Astrocyte of the spinal cord (primary cell): ENCODE measurements at regions not wholly inside any gene's neighbourhood (a gene's known extent, or its start where the extent isn't known, plus 50 kb on each side); places are given as distances from the start of the nearest gene placed in this dataset.
"Not testable (repeated sequence)": the region's sequence is repeated elsewhere in the genome, so short reads cannot be mapped to it uniquely, and the experiment has no call there.

ENCODE experiments used
- DNase-seq: peaks from one replicate; pipeline ENCODE4 v3.0.0; 2011; ENCODE audit warnings: low read depth, low spot score
- H3K4me3 ChIP-seq: 2 replicates; pipeline ENCODE4 v1.5.1; 2011; ENCODE audit warnings: low read depth, mild to moderate bottlenecking, low read length, moderate library complexity
- in situ Hi-C: cut with HindIII; loops from 2 replicates; pipeline ENCODE4 v1.10.0; 2017; ENCODE audit warnings: low sequenced_read_pairs
- TF ChIP-seq, protein P1 (sequence below): IDR thresholded peaks from 2 replicates; pipeline ENCODE4 v1.5.1; 2012; ENCODE audit warnings: low read depth, mild to moderate bottlenecking, low read length, inconsistent platforms

DNA sequence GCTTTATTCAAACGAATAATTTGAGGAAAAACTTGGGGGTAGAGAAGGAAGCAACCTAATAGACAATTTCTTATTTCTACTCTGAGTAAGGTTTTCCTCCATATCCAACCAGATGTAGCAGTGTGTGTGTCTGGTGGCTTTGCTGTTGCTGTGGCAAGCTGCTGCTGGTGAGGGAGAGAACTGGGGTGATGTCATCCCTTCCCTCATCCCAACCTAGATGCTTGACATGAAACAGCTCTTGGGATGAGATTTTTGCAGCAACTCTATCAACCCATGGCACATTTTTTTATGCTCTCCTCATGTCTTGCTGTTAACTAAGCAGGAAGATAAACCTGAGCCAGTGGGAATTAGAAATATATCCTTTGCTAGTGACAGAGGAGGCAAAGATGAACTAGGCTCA lies 135.8 kb downstream of the PCSK1 start:
- no peak overlapping the region for H3K4me3 ChIP-seq
- in situ Hi-C loops = no loop called here
- peak; percentile 66 for DNase-seq
- TF ChIP-seq, protein P1, sequence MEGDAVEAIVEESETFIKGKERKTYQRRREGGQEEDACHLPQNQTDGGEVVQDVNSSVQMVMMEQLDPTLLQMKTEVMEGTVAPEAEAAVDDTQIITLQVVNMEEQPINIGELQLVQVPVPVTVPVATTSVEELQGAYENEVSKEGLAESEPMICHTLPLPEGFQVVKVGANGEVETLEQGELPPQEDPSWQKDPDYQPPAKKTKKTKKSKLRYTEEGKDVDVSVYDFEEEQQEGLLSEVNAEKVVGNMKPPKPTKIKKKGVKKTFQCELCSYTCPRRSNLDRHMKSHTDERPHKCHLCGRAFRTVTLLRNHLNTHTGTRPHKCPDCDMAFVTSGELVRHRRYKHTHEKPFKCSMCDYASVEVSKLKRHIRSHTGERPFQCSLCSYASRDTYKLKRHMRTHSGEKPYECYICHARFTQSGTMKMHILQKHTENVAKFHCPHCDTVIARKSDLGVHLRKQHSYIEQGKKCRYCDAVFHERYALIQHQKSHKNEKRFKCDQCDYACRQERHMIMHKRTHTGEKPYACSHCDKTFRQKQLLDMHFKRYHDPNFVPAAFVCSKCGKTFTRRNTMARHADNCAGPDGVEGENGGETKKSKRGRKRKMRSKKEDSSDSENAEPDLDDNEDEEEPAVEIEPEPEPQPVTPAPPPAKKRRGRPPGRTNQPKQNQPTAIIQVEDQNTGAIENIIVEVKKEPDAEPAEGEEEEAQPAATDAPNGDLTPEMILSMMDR = no peak

DNA sequence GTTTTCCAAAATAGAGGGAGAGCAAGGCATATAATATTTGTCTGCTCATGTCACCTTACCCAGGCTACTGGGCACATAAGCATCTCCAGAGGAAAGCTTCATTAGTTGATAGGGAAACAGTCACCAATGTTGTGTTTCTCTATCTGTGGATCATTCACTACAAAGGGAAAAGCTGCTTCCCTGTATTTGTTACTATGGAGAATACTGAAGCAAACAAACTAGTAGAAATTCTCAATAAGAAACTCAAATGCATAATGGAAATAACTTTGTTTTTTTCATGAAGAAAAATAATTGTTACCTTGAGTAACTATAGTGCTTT lies 138.2 kb downstream of the PCSK1 start:
- DNase-seq = no peak
- H3K4me3 ChIP-seq = no peak overlapping the region
- TF ChIP-seq, protein P1 = no peak
- in situ Hi-C loops = no loop called here

DNA sequence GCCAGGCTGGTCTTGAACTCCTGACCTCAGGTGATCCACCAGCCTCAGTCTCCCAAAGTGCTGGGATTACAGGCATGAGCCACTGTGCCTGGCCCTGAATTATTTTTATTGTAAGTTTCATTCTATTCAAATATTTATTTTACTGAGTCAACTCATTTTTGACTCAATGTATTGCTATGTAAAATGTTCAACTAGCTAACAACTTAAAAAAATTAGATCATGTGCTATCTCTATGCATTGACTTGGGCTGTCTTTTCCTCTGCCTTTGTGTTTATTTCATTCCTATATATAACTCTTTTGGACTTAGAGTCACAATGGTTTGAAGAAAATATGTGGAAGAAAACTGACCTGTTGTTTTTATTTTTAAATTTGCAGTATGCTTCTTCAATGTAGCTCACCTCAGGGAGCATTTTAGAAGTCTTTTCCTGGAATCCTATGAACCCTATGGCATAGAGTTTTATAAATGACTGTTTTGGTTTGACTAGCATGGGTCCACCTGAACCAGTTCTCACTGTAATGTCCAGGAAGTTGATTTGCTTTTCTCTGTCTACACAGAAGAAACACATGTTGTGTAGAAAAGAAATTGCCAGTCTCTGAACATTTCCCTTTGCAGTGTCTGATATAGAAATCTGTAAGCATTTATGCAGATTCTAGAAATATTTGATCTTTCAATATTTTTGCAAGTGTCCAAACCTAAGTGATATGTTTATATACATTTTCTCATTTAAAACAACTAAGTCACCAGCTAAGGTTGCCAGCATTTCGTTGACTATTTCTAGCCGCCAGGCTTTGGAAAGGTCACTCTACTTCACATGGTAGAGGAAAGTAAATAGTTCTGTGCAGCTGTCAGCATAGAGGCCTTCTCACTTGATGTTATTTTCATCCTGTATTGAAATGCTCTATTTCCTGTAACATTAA lies 138.8 kb downstream of the PCSK1 start:
- in situ Hi-C loops = no loop called here

DNA sequence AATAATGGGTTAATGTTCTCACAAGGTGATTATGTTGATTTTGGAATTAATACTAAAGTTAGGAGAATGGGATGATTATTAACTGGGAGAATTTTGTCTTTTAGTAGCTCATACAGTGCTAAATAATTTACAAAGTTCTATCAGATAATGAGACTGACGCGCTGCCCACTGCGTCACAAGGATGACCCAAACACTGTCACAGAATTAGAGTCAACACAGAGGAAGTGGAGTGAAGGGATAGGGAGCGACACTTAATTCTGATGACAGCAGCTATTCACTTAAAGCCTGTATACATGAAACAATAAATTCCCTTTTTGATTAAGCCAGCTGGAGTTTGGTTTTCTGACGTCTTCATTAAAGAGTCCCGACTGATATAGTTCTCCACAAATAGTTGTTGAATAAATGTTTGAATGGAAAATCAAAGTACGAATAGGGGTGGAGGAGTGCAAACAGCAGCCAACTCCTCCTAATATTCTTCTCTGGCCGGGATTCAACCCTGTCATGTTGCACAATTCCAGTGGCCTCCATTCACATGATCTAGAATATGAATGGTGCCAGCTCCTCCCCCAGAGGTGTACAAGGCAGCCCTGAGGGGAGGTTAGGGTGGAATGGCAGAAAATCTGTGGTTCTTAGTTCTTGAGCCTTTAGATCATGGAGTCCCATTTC lies 140.3 kb downstream of the PCSK1 start:
- TF ChIP-seq, protein P1 = no peak
- in situ Hi-C loops = no loop called here
- H3K4me3 ChIP-seq = no peak overlapping the region
- no peak for DNase-seq

More for the DNA sequence above, 138.8 kb downstream of the PCSK1 start:
- no peak overlapping the region for H3K4me3 ChIP-seq
- peak; percentile 50 for DNase-seq
- TF ChIP-seq, protein P1 = no peak

DNA sequence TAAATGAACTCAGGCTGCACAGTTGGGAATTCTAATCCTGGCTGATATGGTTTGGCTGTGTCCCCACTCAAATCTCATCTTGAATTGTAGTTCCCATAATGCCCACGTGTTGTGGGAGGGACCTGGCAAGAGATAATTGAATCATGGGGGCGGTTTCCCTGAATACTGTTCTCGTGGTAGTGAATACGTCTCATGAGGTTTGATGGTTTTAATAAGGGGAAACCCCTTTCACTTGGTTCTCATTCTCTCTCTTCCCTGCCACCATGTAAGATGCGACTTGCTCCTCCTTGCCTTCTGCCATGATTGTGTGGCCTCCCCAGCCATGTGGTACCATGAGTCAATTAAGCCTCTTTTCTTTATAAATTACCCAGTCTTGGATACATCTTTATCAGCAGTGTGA lies 143.8 kb downstream of the PCSK1 start:
- H3K4me3 ChIP-seq, in situ Hi-C loops, DNase-seq: not testable (repeated sequence)

DNA sequence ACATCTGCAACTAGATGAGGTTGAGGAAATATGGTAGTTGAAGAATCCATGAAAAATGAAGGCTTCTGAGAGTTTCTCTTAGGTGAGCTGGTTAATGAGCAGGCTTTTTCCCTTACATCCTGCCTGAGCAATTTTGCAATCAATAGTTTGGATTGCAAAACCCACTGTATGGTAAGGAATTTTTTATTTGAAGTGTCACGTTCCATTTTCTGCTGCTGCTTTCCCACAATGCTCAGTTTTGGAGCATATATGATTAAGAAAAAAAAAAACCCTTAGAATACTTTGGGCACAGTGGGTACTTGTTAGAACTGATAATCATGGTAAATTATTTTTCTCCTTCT lies 144.2 kb downstream of the PCSK1 start:
- in situ Hi-C loops = no loop called here
- TF ChIP-seq, protein P1 = no peak
- DNase-seq = no peak
- no peak overlapping the region for H3K4me3 ChIP-seq

DNA sequence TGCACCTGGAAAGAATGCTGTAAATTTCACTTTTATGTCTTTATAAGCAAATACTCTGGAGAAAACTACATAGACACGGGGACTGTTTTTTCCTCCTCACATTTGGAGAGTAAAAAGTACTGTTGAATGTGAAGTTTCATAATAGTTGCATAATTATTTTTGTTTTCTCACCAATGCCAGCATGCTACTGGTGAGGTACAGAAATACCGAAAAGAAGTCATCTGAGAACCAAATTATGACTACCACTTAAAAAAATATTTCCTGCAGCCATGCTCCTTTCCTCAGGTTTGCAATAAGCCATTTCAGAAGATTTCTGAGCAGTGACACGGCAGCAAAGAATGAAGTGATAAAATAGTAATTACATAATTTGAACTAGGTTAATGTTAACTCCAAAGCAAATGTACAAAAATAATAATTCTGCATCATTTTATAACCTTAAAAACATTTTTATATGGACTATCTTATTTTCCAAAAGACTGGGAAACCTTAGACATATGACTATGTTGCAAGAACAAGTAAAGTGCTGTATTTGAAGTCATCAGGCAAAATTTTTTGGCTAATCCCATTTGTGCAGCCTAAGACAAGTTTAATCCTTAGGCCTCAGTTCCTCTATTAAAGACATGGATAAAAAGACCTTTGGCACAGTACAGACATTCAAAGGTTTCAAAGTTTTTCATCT lies 144.7 kb downstream of the PCSK1 start:
- TF ChIP-seq, protein P1 = no peak
- DNase-seq = no peak
- in situ Hi-C loops = no loop called here
- H3K4me3 ChIP-seq = no peak overlapping the region
